PC-9 (cell line): ENCODE measurements at regions not wholly inside any gene's neighbourhood (a gene's known extent, or its start where the extent isn't known, plus 50 kb on each side); places are given as distances from the start of the nearest gene placed in this dataset.
"Not testable (repeated sequence)": the region's sequence is repeated elsewhere in the genome, so short reads cannot be mapped to it uniquely, and the experiment has no call there.

Experiments
- BruUV-seq: library from RNA; stranded (reverse); fragments of 400-500 nt; replicated peaks from 2 replicates; lab custom pipeline; 2021; lab: Mats Ljungman, UMichigan
- CTCF ChIA-PET: fragments of 300-600 bp; sonication (Branson Sonifier 250); formaldehyde crosslinking; loops from one replicate; lab custom pipeline; 2022; ENCODE audit warnings: antibody characterized with exemption; lab: Charles Lee
- POLR2A ChIA-PET: fragments of 300-600 bp; sonication (Branson Sonifier 250); formaldehyde crosslinking; loops from one replicate; lab custom pipeline; 2022; ENCODE audit warnings: antibody characterized with exemption; ENCODE audit not compliant: unreplicated experiment; lab: Charles Lee
- DNase-seq, 2 experiments: peaks; one replicate each; pipeline versions ENCODE4 v3.0.0 to v3.0.0-alpha.2; 2015 to 2022; ENCODE audit warnings: mixed read lengths in 1 of 2
- H2AFZ ChIP-seq: fragments of 200-600 bp; sonication (generic); 2 replicates; pipeline ENCODE4 v1.8.1; 2017; ENCODE audit warnings: antibody characterized with exemption
- H3F3A ChIP-seq: fragments of 200-600 bp; sonication (generic); 2 replicates; pipeline ENCODE4 v1.8.1; 2017; ENCODE audit warnings: antibody characterized with exemption, mild to moderate bottlenecking, low read depth; ENCODE audit not compliant: insufficient read depth
- H3K27ac ChIP-seq: fragments of 200-600 bp; sonication (generic); 2 replicates; pipeline ENCODE4 v1.6.1; 2016; ENCODE audit warnings: mixed run types
- H3K27me3 ChIP-seq: fragments of 200-600 bp; sonication (generic); 2 replicates; pipeline ENCODE4 v1.6.1; 2016; ENCODE audit warnings: low read depth, mixed run types; ENCODE audit not compliant: insufficient read depth
- H3K36me3 ChIP-seq: fragments of 200-600 bp; sonication (generic); 2 replicates; pipeline ENCODE4 v1.6.1; 2016; ENCODE audit warnings: low read depth, mixed run types
- H3K4me1 ChIP-seq: fragments of 200-600 bp; sonication (generic); replicated peaks from 2 replicates; pipeline ENCODE4 v1.6.1; 2016; ENCODE audit warnings: mixed run types; ENCODE audit not compliant: insufficient read depth
- H3K4me2 ChIP-seq: fragments of 200-600 bp; sonication (generic); 2 replicates; pipeline ENCODE4 v1.6.1; 2017; ENCODE audit warnings: mixed run types
- H3K4me3 ChIP-seq: fragments of 200-600 bp; sonication (generic); 2 replicates; pipeline ENCODE4 v1.6.1; 2016; ENCODE audit warnings: mixed run types
- H3K79me2 ChIP-seq: fragments of 200-600 bp; sonication (generic); 2 replicates; pipeline ENCODE4 v1.6.1; 2017; ENCODE audit warnings: low read depth, mixed run types
- H3K9me2 ChIP-seq: fragments of 200-600 bp; sonication (generic); 2 replicates; pipeline ENCODE4 v1.8.1; 2017; ENCODE audit warnings: mild to moderate bottlenecking; ENCODE audit not compliant: insufficient read depth
- H3K9me3 ChIP-seq: fragments of 200-600 bp; sonication (generic); 2 replicates; pipeline ENCODE4 v1.8.1; 2016; ENCODE audit warnings: low read depth; ENCODE audit not compliant: insufficient read depth
- H4K20me1 ChIP-seq: fragments of 200-600 bp; sonication (generic); 2 replicates; pipeline ENCODE4 v1.8.1; 2017; ENCODE audit not compliant: insufficient read depth
- EZH2 ChIP-seq: fragments of 200-600 bp; sonication (generic); IDR thresholded peaks from 2 replicates; pipeline ENCODE4 v1.8.0; 2017; ENCODE audit warnings: antibody characterized with exemption, low read depth
- intact Hi-C: fragments of 100-400 bp; cut with micrococcal nuclease; formaldehyde crosslinking; loops from one replicate; pipeline ENCODE4 v1.10.0; 2022; ENCODE audit not compliant: unreplicated experiment
- TF ChIP-seq, protein P1 (sequence below): fragments of 200-600 bp; sonication (generic); conservative IDR thresholded peaks from 2 replicates; pipeline ENCODE4 v1.6.1; 2017; ENCODE audit warnings: mixed run types, antibody characterized with exemption, mild to moderate bottlenecking, moderate library complexity

DNA sequence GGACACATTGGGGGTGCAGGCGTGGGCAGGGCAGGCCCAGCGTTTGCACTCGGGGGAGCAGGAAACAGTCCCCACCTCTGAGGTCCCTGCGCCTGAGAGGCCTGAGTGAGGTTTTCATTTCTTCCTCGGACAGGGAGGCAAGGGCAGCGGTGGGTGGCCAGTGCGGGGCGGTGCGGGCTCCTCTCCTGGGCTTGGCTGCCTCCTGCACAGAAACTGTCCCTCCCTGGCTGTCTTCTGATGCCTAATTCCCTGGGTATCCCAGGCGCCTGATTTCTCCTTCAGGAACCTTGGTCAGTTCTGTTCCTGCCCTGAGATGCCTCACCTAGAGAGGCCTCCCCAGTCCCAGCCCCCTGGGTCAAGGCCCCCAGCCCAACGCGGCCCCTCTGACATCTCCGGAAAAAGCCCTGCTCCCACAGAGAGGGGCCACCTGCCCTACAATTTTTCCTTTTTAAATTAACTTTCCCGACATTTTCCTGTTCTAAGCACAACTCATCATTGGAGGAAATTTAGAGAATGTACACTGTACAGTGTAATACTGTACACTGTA, 260.3 kb downstream of the ADGRD1 start:
- CTCF ChIA-PET, result no interaction called here
- intact Hi-C loops, result no loop called here
- Histone ChIP-seq H3K9me2 (no peaks in the 10 kb centered on the region), H3K4me1 (no peaks in the 10 kb centered on the region), H4K20me1 (no peaks in the 10 kb centered on the region), H3K4me2 (no peak overlapping the region), H3F3A (no peaks in the 10 kb centered on the region), H3K4me3 (no peak overlapping the region), H3K36me3 (no peaks in the 10 kb centered on the region), H3K79me2 (no peaks in the 10 kb centered on the region), H3K27ac (no peak overlapping the region), H2AFZ (no peak overlapping the region), H3K27me3 (peaks cover 64% of the 10 kb centered on the region), H3K9me3 (no peaks in the 10 kb centered on the region)
- TF ChIP-seq EZH2, result no peak
- TF ChIP-seq, protein P1, sequence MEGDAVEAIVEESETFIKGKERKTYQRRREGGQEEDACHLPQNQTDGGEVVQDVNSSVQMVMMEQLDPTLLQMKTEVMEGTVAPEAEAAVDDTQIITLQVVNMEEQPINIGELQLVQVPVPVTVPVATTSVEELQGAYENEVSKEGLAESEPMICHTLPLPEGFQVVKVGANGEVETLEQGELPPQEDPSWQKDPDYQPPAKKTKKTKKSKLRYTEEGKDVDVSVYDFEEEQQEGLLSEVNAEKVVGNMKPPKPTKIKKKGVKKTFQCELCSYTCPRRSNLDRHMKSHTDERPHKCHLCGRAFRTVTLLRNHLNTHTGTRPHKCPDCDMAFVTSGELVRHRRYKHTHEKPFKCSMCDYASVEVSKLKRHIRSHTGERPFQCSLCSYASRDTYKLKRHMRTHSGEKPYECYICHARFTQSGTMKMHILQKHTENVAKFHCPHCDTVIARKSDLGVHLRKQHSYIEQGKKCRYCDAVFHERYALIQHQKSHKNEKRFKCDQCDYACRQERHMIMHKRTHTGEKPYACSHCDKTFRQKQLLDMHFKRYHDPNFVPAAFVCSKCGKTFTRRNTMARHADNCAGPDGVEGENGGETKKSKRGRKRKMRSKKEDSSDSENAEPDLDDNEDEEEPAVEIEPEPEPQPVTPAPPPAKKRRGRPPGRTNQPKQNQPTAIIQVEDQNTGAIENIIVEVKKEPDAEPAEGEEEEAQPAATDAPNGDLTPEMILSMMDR, result no peak
- POLR2A ChIA-PET, result no interaction called here
- no TSS peak for BruUV-seq
- DNase-seq, result no peak

DNA sequence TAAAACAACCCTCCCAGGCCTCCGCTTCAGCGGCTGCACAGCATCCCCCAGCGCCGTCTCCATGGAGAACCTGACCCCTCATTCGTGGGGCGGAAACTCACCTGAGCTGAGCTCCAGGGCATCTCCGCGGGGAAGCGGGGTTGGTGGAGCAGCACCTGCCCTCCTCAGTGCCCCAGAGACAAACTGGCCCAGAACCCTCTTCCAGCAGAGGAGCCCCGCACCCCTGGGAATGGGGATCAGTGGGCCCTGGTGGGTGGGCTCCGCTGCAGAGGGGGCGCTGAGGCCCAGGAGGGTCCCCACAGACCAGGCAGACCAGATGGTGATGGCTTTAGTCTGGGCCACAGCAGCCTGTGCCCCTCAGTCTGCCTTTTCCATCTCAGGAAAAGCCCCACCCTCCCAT, 261.2 kb downstream of the ADGRD1 start:
- BruUV-seq, CTCF ChIA-PET, H3K79me2 ChIP-seq, H3K4me1 ChIP-seq, POLR2A ChIA-PET, H3K36me3 ChIP-seq, H3K9me2 ChIP-seq, H3K9me3 ChIP-seq, H4K20me1 ChIP-seq, intact Hi-C loops, H3K4me3 ChIP-seq, H3K27ac ChIP-seq, DNase-seq, H3K4me2 ChIP-seq, H2AFZ ChIP-seq, H3F3A ChIP-seq: not testable (repeated sequence)
- peaks cover 64% of the 10 kb centered on the region for H3K27me3 ChIP-seq

DNA sequence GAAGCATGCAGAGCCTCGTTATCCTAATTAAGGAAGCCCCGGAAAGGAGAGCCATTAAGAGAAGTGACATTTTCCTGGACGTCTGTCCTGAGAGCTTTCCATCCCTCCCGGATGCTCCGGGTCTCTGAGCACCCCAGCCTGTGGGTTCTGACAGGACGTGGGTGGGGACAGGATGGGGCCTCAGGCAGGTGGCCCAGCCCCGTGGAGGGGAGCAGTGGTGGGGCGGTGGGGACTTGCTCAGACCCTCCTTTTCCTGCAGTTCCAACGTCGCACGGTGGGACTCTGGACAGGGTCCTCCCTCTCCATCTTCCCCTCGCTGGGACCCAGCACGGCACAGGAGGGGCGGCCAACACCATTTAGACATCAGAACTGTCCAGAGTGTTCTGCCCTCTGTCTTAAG, 262.9 kb downstream of the ADGRD1 start:
- H3K9me3 ChIP-seq, BruUV-seq, POLR2A ChIA-PET, intact Hi-C loops, H3K9me2 ChIP-seq, CTCF ChIA-PET, DNase-seq, H3K27ac ChIP-seq, H3F3A ChIP-seq, H3K4me1 ChIP-seq, H4K20me1 ChIP-seq, H3K4me2 ChIP-seq, H3K36me3 ChIP-seq, H2AFZ ChIP-seq, H3K79me2 ChIP-seq, H3K4me3 ChIP-seq: not testable (repeated sequence)
- peaks cover 64% of the 10 kb centered on the region for H3K27me3 ChIP-seq

DNA sequence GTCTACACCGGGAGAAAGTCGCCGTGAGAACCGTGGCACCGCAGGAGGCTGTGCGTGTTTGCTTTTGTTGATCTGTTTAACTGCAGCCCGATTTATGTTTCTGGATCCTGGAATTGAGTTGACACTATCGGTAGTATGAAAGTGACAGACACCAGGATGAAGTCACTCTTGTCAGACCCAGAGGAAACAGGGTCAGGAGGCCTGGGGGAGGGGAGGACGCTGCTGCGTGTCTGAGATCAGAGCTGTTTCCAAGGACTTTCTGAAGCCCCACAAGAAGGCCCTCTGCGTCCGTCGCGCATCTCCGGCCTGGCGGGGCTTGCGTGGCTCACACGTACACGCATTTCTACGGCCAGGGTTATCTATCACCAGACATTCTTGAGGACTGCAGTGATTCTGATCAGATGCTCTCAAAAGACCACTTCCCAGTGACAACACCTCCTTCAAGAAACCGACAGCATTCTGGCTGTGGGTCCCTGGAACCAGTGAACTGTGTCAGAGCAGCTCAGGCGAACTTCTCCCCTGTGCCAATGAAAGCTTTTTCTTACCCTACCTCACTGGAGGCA, 263.4 kb downstream of the ADGRD1 start:
- Histone ChIP-seq H3K79me2 (no peaks in the 10 kb centered on the region), H3K36me3 (no peaks in the 10 kb centered on the region), H3K27ac (no peak overlapping the region), H3K4me3 (no peak overlapping the region), H2AFZ (no peak overlapping the region), H3K4me1 (no peaks in the 10 kb centered on the region), H3K9me2 (no peaks in the 10 kb centered on the region), H3K4me2 (no peak overlapping the region), H3K9me3 (no peaks in the 10 kb centered on the region), H4K20me1 (no peaks in the 10 kb centered on the region), H3F3A (no peaks in the 10 kb centered on the region), H3K27me3 (peaks cover 64% of the 10 kb centered on the region)
- no peak for TF ChIP-seq EZH2
- TF ChIP-seq, protein P1, result no peak
- intact Hi-C loops, result no loop called here
- no peak for DNase-seq
- CTCF ChIA-PET, result no interaction called here
- BruUV-seq, result no TSS peak
- POLR2A ChIA-PET, result no interaction called here
